ENCODE measurements at regions not wholly inside any gene's neighbourhood (a gene's known extent, or its start where the extent isn't known, plus 50 kb on each side); places are given as distances from the start of the nearest gene placed in this dataset.
"Not testable (repeated sequence)": the region's sequence is repeated elsewhere in the genome, so short reads cannot be mapped to it uniquely, and the experiment has no call there.

- Histone ChIP-seq H3K4me3 (no peak overlapping the region), H3K27ac (peak overlapping the region in 6 of 21 experiments; percentile 2 to 43 (median 28))
These were observed 105.9 kb upstream of the RBBP8 start for GRCh38 chr18:22827216-22827615.

GRCh38 chr18:22827741-22828140 lies 105.4 kb upstream of the RBBP8 start:
- no peak overlapping the region for H3K4me3 ChIP-seq
- H3K27ac ChIP-seq = peak overlapping the region in 5 of 21 experiments; percentile 2 to 43 (median 21)

GRCh38 chr18:22828171-22828570 lies 105.0 kb upstream of the RBBP8 start:
- H3K27ac ChIP-seq = peak overlapping the region in 1 of 21 experiments; percentile 10
- H3K4me3 ChIP-seq = no peak overlapping the region

- H3K4me3 ChIP-seq, H3K27ac ChIP-seq: not testable (repeated sequence)
These were observed 104.5 kb upstream of the RBBP8 start for GRCh38 chr18:22828583-22828982.

GRCh38 chr18:22829781-22830180 lies 103.3 kb upstream of the RBBP8 start:
- H3K27ac ChIP-seq = no peak overlapping the region
- H3K4me3 ChIP-seq = no peak overlapping the region

- Histone ChIP-seq H3K27ac (no peak overlapping the region), H3K4me3 (no peak overlapping the region)
These were observed 102.6 kb upstream of the RBBP8 start for GRCh38 chr18:22830511-22830910.

GRCh38 chr18:22831441-22831904 lies 101.7 kb upstream of the RBBP8 start:
- Histone ChIP-seq H3K4me3 (no peak overlapping the region), H3K27ac (peak overlapping the region in 1 of 21 experiments; percentile 51)

GRCh38 chr18:22836932-22837331 lies 96.2 kb upstream of the RBBP8 start:
- no peak overlapping the region for H3K27ac ChIP-seq

GRCh38 chr18:22838221-22838620 lies 94.9 kb upstream of the RBBP8 start:
- no peak overlapping the region for H3K4me3 ChIP-seq
- H3K27ac ChIP-seq = no peak overlapping the region

More at GRCh38 chr18:22836932-22837331, 96.2 kb upstream of the RBBP8 start:
- H3K4me3 ChIP-seq = no peak overlapping the region

- Histone ChIP-seq H3K27ac (peak overlapping the region in 4 of 21 experiments; percentile 18 to 62 (median 34)), H3K4me3 (no peak overlapping the region)
These were observed 94.4 kb upstream of the RBBP8 start for GRCh38 chr18:22838639-22839277.

GRCh38 chr18:22839340-22839821 lies 93.7 kb upstream of the RBBP8 start:
- Histone ChIP-seq H3K4me3 (no peak overlapping the region), H3K27ac (peak overlapping the region in 2 of 21 experiments; percentile 18 to 62)

GRCh38 chr18:22840606-22841144 lies 92.5 kb upstream of the RBBP8 start:
- no peak overlapping the region for H3K27ac ChIP-seq
- H3K4me3 ChIP-seq = no peak overlapping the region

- no peak overlapping the region for H3K27ac ChIP-seq
- no peak overlapping the region for H3K4me3 ChIP-seq
These were observed 91.3 kb upstream of the RBBP8 start for GRCh38 chr18:22841840-22842239.

GRCh38 chr18:22844190-22844589 lies 88.9 kb upstream of the RBBP8 start:
- Histone ChIP-seq H3K4me3 (no peak overlapping the region), H3K27ac (peak overlapping the region in 1 of 21 experiments; percentile 4)

- H3K4me3 ChIP-seq = no peak overlapping the region
- H3K27ac ChIP-seq = peak overlapping the region in 1 of 21 experiments; percentile 4
These were observed 88.5 kb upstream of the RBBP8 start for GRCh38 chr18:22844628-22845027.

GRCh38 chr18:22846088-22846683 lies 86.9 kb upstream of the RBBP8 start:
- H3K27ac ChIP-seq = no peak overlapping the region
- H3K4me3 ChIP-seq = no peak overlapping the region

GRCh38 chr18:22846697-22847096 lies 86.4 kb upstream of the RBBP8 start:
- no peak overlapping the region for H3K4me3 ChIP-seq
- no peak overlapping the region for H3K27ac ChIP-seq

- no peak overlapping the region for H3K27ac ChIP-seq
- H3K4me3 ChIP-seq = no peak overlapping the region
These were observed 85.7 kb upstream of the RBBP8 start for GRCh38 chr18:22847392-22847791.

- Histone ChIP-seq H3K4me3 (no peak overlapping the region), H3K27ac (no peak overlapping the region)
These were observed 85.2 kb upstream of the RBBP8 start for GRCh38 chr18:22847867-22848451.

- H3K27ac ChIP-seq = no peak overlapping the region
- H3K4me3 ChIP-seq = no peak overlapping the region
These were observed 84.5 kb upstream of the RBBP8 start for GRCh38 chr18:22848615-22849014.

GRCh38 chr18:22856870-22857269 lies 76.3 kb upstream of the RBBP8 start:
- Histone ChIP-seq H3K4me3 (no peak overlapping the region), H3K27ac (peak overlapping the region in 3 of 21 experiments; percentile 10 to 61 (median 27))

All from skin epidermis (tissue), 12 donors.